HG03060 (cell line): ENCODE measurements at regions not wholly inside any gene's neighbourhood (a gene's known extent, or its start where the extent isn't known, plus 50 kb on each side); places are given as distances from the start of the nearest gene placed in this dataset.

Experiments
- ATAC-seq: cut with Tn5 transposase; IDR thresholded peaks from one replicate; pipeline ENCODE4 v1.9.1; 2021; ENCODE audit warnings: low read depth, moderate number of reproducible peaks; ENCODE audit not compliant: unreplicated experiment

DNA sequence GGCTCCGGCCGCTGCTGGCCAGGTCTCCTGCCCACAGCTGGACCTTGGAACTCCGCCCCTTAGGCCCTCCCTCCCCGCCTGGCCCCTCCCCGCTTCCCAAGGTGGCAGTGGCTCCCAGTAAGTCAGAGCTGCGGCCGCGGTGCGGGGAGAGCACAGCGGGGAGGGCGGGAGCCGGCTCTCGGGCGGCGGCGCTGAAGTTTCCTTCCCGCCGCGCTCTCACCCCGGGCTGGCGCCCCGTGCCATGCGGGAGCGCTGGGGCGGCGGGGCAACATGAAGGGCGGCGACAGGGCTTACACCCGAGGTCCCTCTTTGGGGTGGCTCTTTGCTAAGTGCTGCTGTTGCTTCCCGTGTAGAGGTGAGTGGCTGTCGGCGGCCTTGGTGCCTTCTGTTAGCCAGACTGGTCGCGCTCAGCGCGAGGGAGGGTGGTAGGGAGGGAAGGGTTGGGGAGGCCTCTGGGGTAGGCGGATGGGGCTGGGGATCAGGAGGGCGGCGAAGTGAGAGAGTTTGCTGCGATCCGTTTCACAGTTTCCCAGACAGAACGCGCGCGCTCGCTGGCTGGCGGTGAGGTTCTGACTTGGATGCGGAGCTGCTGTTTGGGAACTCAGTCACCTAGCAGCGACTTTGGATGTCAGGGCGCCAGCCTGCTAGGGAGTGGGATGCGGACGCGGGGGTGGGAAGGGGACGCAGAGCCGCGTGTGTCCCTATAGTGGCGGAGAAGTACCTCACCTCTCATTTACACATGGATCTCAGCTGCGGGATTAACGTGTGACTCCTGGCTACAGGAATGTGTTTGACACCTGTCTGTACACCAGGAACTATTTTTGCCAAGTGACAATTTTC, 145.5 kb upstream of the UMPS start:
- ATAC-seq: no peak

- ATAC-seq: no peak
Measured at GRCh38 chr3:124586126-124587052, 143.9 kb upstream of the UMPS start.

DNA sequence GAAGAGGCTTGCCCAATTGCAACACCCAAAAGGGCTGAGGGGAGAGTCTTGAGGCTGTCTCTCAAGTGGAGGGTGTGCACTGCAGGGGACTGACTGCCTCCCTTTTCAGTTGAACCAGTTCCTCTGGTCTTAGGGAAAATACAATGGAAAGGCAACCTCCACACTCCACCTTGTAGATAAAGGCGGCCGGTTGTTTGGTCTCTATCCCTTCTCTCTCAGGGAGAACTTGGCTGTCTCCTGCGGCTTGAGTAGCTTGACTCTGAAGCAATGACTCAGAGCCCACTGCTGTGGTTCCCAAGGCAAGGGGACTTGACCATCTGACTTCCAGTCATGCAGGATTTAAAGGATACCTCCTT, 143.2 kb upstream of the UMPS start:
- ATAC-seq: no peak

- no peak for ATAC-seq
Measured at GRCh38 chr3:124588036-124588435, 142.2 kb upstream of the UMPS start.

GRCh38 chr3:124588794-124589193, 141.5 kb upstream of the UMPS start:
- no peak for ATAC-seq

GRCh38 chr3:124591699-124592098, 138.6 kb upstream of the UMPS start:
- ATAC-seq: no peak

GRCh38 chr3:124592658-124593441, 137.4 kb upstream of the UMPS start:
- ATAC-seq: no peak

DNA sequence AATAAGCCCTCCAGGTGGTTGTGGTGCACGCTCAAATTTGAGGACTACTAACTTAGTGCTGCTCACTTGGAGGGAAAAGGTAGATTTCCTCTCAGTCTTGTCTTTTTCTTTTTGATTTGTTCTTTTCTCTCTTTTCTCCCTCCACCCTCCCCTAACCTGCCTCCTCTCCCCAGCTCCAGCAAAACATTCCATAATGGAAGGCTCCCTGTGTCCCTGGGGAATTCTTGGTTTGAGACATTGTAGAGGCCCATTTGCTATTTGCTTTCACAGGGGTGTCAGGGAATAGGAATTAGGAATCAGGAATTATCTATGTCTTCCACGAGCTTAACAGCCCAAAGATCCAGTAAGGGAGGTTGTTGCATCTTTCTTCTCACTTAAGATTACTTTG, 136.8 kb upstream of the UMPS start:
- ATAC-seq: no peak

DNA sequence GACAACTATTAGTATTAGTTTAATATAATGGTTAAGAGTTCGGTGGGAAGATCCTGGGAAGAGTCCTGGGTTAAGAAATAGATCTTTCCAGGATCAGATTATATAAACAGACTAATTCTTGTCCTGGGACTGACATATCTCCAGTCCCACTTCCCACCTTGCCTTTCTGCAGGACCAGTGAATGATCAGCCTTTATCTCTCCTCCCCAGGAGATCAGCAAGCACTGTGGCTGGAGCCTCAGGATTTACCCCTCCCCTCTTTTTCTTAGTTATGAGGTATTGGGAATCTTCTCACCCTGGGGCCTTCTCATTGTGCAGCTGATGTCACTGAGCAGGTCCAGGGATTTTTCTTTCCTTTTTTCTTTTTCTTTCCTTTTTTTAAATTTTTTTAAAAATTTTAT, 135.7 kb upstream of the UMPS start:
- ATAC-seq: no peak

DNA sequence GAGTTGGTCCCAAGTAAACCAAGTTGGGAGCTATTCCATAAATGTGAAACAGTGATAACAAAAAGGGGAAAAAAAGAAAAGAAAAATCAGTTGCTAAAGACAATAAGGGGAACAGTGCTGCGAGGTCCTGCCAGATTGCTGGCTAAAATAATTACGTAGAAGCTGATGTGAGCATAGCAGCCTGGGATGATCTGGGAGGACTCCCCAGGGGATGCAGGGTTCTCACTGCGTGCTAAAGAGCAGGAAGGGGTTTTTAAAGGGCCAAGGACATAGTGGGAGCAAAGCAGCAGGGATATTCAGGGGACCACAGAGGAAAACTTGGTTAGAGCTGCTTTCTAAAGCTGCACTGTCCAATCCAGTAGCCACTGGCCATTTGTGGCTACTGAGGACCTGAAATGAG, 133.0 kb upstream of the UMPS start:
- ATAC-seq: no peak

- ATAC-seq: no peak
Measured at GRCh38 chr3:124597979-124598378, 132.3 kb upstream of the UMPS start.

- no peak for ATAC-seq
Measured at GRCh38 chr3:124599147-124599765, 131.0 kb upstream of the UMPS start.

- ATAC-seq: no peak
Measured at GRCh38 chr3:124599779-124600693, 130.2 kb upstream of the UMPS start.

DNA sequence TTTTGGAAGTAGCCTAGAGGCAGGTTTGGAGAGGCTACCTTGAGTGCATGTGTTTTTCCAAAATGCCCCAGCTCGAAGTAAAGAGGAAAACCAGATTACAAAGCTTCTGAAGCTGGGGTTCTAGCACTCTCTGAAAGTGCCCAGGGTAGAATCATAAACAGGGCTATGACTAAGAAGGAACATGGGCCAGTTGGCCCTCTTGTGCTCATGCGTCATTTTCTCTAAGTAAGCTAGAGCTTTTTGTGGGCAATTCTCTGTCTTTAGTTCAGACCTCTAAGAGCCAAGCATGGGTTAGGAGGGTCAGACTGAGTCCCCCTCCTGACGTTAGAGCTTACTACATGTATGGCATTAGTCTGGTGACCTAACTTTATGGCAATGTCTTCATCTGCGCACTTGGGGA, 129.5 kb upstream of the UMPS start:
- ATAC-seq: no peak

GRCh38 chr3:124601190-124601589, 129.1 kb upstream of the UMPS start:
- no peak for ATAC-seq

DNA sequence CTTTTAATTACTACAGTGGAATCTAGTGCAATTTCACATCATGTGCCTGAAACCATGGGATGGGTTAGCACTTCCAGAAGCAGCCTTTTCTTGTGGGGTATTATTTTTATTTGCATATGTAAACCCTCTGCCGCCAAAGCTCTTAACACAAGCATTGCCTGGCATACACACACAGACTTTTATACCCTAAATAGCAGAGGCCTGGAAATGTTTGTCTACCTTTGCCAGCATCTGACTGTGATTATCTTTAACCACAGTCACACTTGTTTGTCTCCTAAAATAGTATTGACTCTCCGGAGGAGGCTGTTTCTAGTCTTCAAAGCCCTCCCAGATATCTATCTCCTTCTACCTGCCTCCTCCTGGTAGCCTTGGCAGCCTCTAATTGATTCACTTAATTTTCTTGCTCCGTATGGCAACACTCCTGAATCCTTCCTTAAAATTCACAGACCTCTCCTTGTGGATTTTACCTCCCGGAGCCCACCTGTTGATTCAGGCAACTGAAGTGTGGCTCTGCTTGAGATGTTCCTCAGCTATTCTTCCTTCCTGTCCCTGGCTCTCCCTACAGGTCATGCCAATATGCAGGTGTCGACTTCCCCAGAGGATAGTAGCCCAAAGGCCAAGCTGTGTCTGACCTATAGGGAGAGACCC, 127.1 kb upstream of the UMPS start:
- ATAC-seq: no peak

DNA sequence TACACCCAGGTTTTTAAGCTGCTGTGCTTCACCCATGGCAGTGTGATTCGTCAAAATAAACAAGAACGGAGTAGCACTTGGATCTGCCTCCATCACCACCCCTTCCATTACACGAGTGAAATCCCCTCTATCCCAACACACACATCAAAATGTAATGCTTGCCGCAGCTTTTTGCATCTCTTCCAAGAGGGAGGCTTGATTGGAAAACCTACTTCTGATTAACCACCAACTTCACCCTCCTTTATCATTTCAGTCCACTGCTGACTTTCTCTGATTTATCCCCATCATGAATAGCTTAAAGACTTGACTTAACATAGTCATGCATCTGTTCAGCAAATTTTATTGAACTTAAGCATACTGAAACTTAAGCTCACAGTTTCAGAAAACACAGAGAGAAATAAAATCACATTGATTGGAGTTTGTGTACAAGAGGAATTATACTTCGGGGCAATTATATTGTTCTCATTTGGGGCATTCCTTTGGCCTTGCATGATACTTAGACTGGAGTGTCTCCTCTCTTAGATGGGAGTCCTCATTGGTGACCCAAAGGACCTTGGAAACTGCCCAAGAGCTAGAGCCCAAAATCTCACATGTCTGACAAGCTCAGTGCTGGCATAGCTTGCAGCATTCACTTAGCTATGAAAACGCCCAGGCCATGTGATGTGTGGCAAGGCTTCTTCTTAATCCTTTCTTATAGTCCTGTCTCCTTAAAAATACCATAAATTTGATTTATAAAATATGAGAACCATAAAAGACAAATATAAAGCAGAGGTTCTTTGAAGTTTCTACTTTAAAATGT, 124.3 kb upstream of the UMPS start:
- ATAC-seq: no peak

DNA sequence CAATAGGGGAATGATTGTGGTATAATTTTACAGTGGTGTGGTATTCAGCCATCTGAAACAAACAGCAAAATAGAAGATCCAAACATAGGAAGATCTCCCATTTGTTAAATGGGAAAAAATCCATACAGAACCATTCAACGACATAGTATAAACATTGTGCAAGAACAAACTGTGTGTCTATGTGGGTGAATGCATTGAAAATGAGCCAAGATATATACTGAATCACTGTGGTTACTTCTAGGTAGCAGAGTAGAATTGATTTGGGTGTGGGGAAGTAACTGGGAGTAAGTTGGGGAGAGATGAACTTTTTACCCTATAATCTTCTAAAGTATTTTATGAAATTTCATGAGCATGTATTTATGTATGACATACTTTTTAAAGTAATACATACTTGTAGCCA, 123.1 kb upstream of the UMPS start:
- no peak for ATAC-seq
